Common myeloid progenitor, CD34-positive (primary cell): ENCODE measurements at regions not wholly inside any gene's neighbourhood (a gene's known extent, or its start where the extent isn't known, plus 50 kb on each side); places are given as distances from the start of the nearest gene placed in this dataset.

ENCODE experiments used
- CTCF ChIA-PET: fragments of 350-600 bp; sonication (Branson Sonifier 250); formaldehyde crosslinking; loops from one replicate; lab custom pipeline; 2021; ENCODE audit warnings: antibody characterized with exemption; lab: Charles Lee
- POLR2A ChIA-PET: fragments of 350-600 bp; sonication (Branson Sonifier 250); formaldehyde crosslinking; loops from one replicate; lab custom pipeline; 2021; ENCODE audit warnings: antibody characterized with exemption; lab: Charles Lee
- DNase-seq, 3 donors: peaks; one replicate each; pipeline versions ENCODE4 v3.0.0 to v3.0.0-alpha.2; 2013
- H3K27ac ChIP-seq, 2 experiments: 1 replicate in 1 of 2; 2 replicates in 1 of 2; pipeline ENCODE4 v1.7.0; 2013; ENCODE audit warnings: inconsistent platforms in 2 of 2, low read length in 2 of 2, mild to moderate bottlenecking in 2 of 2, low read depth in 1 of 2, moderate library complexity in 1 of 2; ENCODE audit not compliant: severe bottlenecking in 2 of 2, insufficient read depth in 1 of 2, poor library complexity in 1 of 2
- H3K27me3 ChIP-seq, 5 experiments: replicated peaks in 2 of 5; 1 replicate in 3 of 5; 2 replicates in 2 of 5; pipeline versions ENCODE4 v1.6.1 to v1.7.0; 2013; ENCODE audit warnings: low read length in 4 of 5, mild to moderate bottlenecking in 2 of 5, moderate library complexity in 2 of 5, inconsistent platforms in 1 of 5; ENCODE audit not compliant: insufficient read depth in 5 of 5, control insufficient read depth in 4 of 5
- H3K36me3 ChIP-seq, 4 experiments: 1 replicate in 2 of 4; 2 replicates in 2 of 4; pipeline versions ENCODE4 v1.6.1 to v1.7.0; 2013; ENCODE audit warnings: low read length in 3 of 4, control low read depth in 1 of 4, mild to moderate bottlenecking in 1 of 4; ENCODE audit not compliant: control insufficient read depth in 4 of 4, insufficient read depth in 4 of 4
- H3K4me1 ChIP-seq, 4 experiments: 1 replicate in 3 of 4; 2 replicates in 1 of 4; pipeline versions ENCODE4 v1.6.1 to v1.7.1; 2013; ENCODE audit warnings: low read length in 3 of 4, mild to moderate bottlenecking in 3 of 4, control low read depth in 1 of 4, inconsistent platforms in 1 of 4, moderate library complexity in 1 of 4; ENCODE audit not compliant: control insufficient read depth in 4 of 4, insufficient read depth in 4 of 4; ENCODE audit errors: control extremely low read depth in 1 of 4
- H3K4me3 ChIP-seq, 7 experiments: 1 replicate in 4 of 7; 2 replicates in 3 of 7; pipeline versions ENCODE4 v1.5.1 to v1.7.0; 2013; ENCODE audit warnings: mild to moderate bottlenecking in 7 of 7, low read length in 6 of 7, moderate library complexity in 6 of 7, inconsistent platforms in 2 of 7, low read depth in 2 of 7, control low read depth in 1 of 7; ENCODE audit not compliant: insufficient read depth in 4 of 7, control insufficient read depth in 1 of 7; ENCODE audit errors: extremely low read depth in 1 of 7
- H3K9me3 ChIP-seq, 5 experiments: 1 replicate in 4 of 5; 2 replicates in 1 of 5; pipeline versions ENCODE4 v1.6.1 to v1.7.1; 2013; ENCODE audit warnings: low read length in 4 of 5, mild to moderate bottlenecking in 2 of 5, inconsistent platforms in 1 of 5, low read depth in 1 of 5, moderate library complexity in 1 of 5; ENCODE audit not compliant: control insufficient read depth in 4 of 5, insufficient read depth in 2 of 5; ENCODE audit errors: control extremely low read depth in 1 of 5
- WGBS: methylation state at CpG from one replicate; pipeline ENCODE4 v1.1.5; 2013; ENCODE audit not compliant: insufficient coverage; 5-methylcytosine and 5-hydroxymethylcytosine counted together

- POLR2A ChIA-PET = no interaction called here
- H3K4me1 ChIP-seq = no peaks in the 10 kb centered on the region
- H3K27ac ChIP-seq = no peak overlapping the region
- no peaks in the 10 kb centered on the region for H3K36me3 ChIP-seq
- no peaks in the 10 kb centered on the region for H3K9me3 ChIP-seq
- H3K4me3 ChIP-seq = no peak overlapping the region
- DNase-seq = no peak
- H3K27me3 ChIP-seq = no peaks in the 10 kb centered on the region
- 98% methylated on average over 5 of the region's 6 CpGs for WGBS
- CTCF ChIA-PET = no interaction called here
Measured at GRCh38 chr4:66814277-66814676, 731.0 kb downstream of the CENPC start.

GRCh38 chr4:66805582-66805981 lies 739.7 kb downstream of the CENPC start:
- ChIA-PET CTCF (no interaction called here), POLR2A (no interaction called here)
- H3K4me1 ChIP-seq = no peaks in the 10 kb centered on the region
- WGBS = no CpG with 5 or more reads among the region's 1 CpG
- no peak for DNase-seq
- no peaks in the 10 kb centered on the region for H3K27me3 ChIP-seq
- H3K9me3 ChIP-seq = no peaks in the 10 kb centered on the region
- H3K36me3 ChIP-seq = no peaks in the 10 kb centered on the region
- H3K4me3 ChIP-seq = no peak overlapping the region
- no peak overlapping the region for H3K27ac ChIP-seq

GRCh38 chr4:66804979-66805378 lies 740.3 kb downstream of the CENPC start:
- Histone ChIP-seq H3K4me3 (no peak overlapping the region), H3K9me3 (no peaks in the 10 kb centered on the region), H3K4me1 (no peaks in the 10 kb centered on the region), H3K27ac (no peak overlapping the region), H3K27me3 (no peaks in the 10 kb centered on the region), H3K36me3 (no peaks in the 10 kb centered on the region)
- no peak for DNase-seq
- ChIA-PET POLR2A (no interaction called here), CTCF (no interaction called here)
- 64% methylated on average over 2 of the region's 3 CpGs for WGBS

- WGBS = no CpG with 5 or more reads among the region's 2 CpGs
- POLR2A ChIA-PET = no interaction called here
- H3K27ac ChIP-seq = no peak overlapping the region
- no peaks in the 10 kb centered on the region for H3K9me3 ChIP-seq
- no peak overlapping the region for H3K4me3 ChIP-seq
- no peaks in the 10 kb centered on the region for H3K27me3 ChIP-seq
- CTCF ChIA-PET = no interaction called here
- no peaks in the 10 kb centered on the region for H3K4me1 ChIP-seq
- H3K36me3 ChIP-seq = no peaks in the 10 kb centered on the region
- no peak for DNase-seq
Measured at GRCh38 chr4:66797608-66798007, 747.7 kb downstream of the CENPC start.

- WGBS = 100% methylated on average over 1 of the region's 3 CpGs
- H3K36me3 ChIP-seq = no peaks in the 10 kb centered on the region
- H3K27ac ChIP-seq = no peak overlapping the region
- ChIA-PET POLR2A (no interaction called here), CTCF (no interaction called here)
- H3K9me3 ChIP-seq = no peaks in the 10 kb centered on the region
- no peak for DNase-seq
- H3K27me3 ChIP-seq = no peaks in the 10 kb centered on the region
- no peak overlapping the region for H3K4me3 ChIP-seq
- H3K4me1 ChIP-seq = no peaks in the 10 kb centered on the region
Measured at GRCh38 chr4:66795724-66796123, 749.6 kb downstream of the CENPC start.

GRCh38 chr4:66794390-66795034 lies 750.8 kb downstream of the CENPC start:
- no peaks in the 10 kb centered on the region for H3K4me1 ChIP-seq
- no peak for DNase-seq
- WGBS = no CpG with 5 or more reads among the region's 3 CpGs
- H3K36me3 ChIP-seq = no peaks in the 10 kb centered on the region
- no peak overlapping the region for H3K27ac ChIP-seq
- H3K27me3 ChIP-seq = no peaks in the 10 kb centered on the region
- ChIA-PET CTCF (no interaction called here), POLR2A (no interaction called here)
- H3K4me3 ChIP-seq = no peak overlapping the region
- H3K9me3 ChIP-seq = no peaks in the 10 kb centered on the region

GRCh38 chr4:66791686-66792085 lies 753.6 kb downstream of the CENPC start:
- H3K4me3 ChIP-seq = no peak overlapping the region
- H3K9me3 ChIP-seq = no peaks in the 10 kb centered on the region
- no peak for DNase-seq
- H3K36me3 ChIP-seq = no peaks in the 10 kb centered on the region
- H3K4me1 ChIP-seq = no peaks in the 10 kb centered on the region
- no peaks in the 10 kb centered on the region for H3K27me3 ChIP-seq
- ChIA-PET CTCF (no interaction called here), POLR2A (no interaction called here)
- 86% methylated on average over 2 of the region's 2 CpGs for WGBS
- H3K27ac ChIP-seq = no peak overlapping the region
